Umbilical cord (tissue), 1 donor: ENCODE measurements at regions not wholly inside any gene's neighbourhood (a gene's known extent, or its start where the extent isn't known, plus 50 kb on each side); places are given as distances from the start of the nearest gene placed in this dataset.

Experiments used
- DNase-seq: peaks from one replicate; pipeline ENCODE4 v3.0.0-alpha.2; 2015; ENCODE audit warnings: low spot score

- DNase-seq: no peak
Measured at GRCh38 chr6:170232186-170233002, 58.5 kb downstream of the DLL1 start.

DNA sequence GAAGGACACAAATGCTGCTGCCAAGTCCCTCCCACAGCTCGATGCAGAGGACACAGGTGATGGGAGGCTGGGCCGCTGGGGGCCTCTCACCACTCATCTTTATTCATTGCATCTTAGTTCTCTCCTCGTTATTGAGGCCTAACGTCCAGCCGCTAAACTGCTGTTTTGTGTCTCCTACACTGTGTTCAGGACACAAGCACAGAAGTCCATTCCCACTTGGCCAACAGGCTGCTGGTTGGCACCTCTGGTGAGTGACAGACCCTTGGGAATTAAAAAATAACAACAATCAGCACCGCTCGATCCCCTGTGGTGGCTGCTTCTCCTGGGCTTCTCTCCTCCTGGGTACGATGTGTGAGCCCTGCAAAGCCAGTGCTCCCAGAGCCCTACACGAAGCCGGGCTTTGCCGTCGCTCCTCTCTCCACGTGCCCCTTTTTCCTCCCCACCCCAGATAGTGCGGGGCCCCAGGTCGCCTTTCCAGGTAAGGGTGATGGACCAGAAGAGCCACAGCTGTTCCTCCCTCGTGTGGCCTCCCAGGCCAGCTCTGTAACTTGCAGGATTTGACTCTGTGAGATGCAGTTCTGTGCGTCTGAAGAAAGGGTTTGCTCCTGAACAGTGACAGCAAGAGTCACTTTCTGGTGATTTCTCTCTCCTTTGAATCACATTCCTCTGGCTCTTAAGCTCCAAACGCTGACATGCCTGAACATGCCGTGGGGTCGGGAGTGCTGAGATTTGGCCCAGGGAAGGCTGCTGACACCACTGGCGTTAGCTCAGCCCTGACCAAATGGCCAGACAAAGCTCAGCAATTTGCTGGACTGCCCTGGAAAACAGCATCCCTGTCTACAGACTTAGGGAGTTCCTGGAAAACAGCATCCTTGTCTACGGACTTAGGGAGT is 59.3 kb downstream of the DLL1 start:
- peak; percentile 27 for DNase-seq

DNA sequence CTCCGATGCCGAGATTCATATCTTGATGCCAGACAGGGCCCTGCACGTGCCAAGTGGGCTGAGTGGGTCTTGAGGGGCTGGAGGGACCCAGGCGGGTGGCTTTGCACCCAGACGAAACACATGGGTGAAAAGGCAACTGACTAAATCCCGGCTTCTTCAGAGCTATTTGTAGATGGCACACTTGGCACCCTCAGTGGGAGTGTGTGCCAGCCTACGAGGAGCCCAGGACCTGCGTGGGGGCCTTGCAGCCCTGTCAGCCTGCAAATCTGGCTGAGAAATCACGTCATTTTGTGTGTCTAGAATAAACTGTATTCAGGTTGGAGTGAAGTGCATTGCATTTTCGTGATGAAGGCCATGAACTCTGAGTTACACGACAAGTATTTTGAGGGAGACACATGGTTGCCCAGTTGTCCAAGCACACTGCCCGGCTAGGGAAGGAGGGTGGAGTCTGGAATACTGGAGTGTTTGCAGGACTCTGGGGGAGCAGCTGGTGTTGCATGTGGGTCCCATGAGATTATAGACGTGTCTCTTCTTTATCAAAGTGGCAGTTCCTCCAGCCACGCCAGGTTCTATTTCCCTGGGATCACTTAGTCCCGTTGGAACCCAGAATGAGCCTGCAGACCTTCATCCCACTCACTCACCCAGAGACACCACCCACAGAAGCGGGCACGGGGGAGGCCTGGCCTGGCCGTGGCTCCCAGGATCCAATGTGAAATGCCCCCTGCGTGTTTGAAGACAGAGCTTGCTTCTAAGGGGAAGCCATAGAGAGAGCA is 60.2 kb downstream of the DLL1 start:
- no peak for DNase-seq

DNA sequence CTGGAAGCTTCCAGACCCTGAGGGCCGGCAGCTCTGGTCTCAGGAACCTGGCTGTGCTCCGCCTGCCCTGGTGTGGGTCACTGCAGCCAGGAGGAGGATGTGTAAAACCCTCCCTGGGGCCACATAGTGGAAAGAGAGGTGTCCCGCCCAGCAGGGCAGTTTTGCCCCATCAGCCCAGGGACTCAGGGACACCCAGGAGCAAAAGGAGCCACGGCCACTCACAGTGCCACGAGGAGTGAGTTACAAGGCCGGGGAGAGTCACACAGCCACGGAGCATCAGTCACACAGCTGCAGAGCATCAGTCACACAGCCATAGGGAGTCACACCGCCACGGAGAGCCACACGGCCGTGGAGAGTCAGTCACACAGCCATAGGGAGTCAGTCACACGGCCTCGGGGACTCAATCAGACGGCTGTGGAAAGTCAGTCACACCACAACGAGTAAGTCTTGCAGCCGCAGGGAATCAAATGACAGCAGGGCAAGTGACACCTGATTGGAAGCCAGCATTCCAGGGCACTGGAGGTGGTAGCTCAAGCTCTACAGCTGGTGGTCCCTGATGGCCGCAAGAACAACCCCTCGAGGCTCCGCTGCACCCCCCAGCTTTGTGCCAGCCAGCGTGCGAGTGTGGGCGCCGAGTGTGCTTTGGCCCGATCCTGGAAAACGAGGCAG is 60.9 kb downstream of the DLL1 start:
- no peak for DNase-seq

DNA sequence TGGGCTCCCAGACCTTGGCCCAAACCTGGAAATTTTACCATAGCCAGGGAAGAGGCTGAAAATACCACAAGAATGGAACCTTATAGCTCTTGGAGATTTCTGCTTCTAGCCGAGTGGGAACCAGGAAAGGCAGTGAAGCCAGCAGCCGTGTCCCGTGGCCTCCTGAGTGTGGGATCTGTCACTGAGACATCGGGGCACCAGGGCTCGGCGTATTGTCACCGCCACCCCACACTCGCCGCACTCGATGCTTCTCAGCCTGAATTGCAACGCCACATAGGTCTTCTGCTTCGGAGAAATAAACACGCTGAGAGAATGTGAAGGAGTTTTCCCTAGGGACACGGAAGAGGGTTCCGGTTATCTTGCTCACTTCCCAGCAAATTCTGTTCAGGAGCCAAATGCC is 61.5 kb downstream of the DLL1 start:
- no peak for DNase-seq

DNA sequence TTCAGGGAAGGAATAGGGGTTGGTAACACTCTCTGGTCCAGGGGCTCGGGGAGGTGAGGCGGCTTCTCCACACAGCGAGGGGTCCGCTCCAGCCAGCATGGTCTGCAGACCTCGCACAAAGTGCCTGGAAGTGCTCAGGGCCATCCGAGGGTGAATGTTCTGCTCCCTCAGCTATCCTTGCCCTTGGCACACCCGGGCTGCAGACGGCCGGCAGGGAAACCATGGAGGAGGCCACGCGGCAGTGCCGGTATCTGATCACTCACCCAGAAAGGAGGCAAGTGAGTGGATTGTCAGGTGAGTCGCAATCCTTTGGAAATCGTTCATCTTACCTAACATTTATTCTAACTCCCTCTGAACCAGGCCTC is 62.0 kb downstream of the DLL1 start:
- no peak for DNase-seq

DNA sequence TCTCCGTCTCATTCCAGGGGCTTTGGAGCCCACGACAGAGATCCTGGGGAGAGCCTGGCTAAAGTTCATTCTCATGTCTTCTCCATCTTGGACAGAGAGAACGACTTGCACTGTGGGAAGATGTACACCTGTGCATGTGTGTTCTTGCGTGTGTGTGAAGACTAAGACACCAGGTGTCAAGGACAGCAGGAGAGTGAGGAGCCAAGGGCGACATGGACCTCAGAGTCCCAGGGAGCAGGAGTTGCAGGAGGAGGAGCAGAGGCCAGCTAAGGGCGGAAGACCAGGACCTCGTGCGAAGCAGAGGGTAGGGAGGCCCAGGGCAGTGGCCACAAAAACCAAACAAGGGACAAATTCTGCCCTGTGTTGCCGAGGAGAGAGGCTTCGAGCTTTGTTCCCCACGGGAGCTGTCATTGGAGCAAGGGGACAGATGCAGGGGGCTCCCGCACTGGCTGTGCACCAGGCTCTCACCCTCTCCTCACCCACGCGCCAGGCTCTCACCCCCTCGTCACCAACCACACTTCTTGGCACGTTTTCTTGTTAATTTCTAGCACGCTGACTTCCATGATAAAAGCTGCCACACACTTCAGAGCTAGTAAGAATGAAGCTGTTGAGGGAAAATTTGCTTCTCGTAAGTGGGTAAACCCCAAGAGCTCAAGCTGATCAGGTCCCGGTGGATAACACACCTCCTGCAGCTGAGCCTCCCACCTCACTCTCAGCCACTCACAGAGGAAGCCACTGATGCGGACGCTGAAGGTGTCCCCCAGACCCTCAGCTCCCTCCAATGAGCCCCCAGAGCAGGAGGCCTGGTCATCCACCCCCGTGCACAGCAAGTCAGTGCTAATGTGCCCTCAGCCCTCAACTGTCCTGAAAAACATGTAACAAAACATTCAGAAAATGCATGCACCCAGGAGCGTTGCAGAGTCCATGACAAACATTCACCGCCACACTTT is 62.6 kb downstream of the DLL1 start:
- DNase-seq: no peak

- no peak for DNase-seq
Measured at GRCh38 chr6:170227521-170227983, 63.3 kb downstream of the DLL1 start.

DNA sequence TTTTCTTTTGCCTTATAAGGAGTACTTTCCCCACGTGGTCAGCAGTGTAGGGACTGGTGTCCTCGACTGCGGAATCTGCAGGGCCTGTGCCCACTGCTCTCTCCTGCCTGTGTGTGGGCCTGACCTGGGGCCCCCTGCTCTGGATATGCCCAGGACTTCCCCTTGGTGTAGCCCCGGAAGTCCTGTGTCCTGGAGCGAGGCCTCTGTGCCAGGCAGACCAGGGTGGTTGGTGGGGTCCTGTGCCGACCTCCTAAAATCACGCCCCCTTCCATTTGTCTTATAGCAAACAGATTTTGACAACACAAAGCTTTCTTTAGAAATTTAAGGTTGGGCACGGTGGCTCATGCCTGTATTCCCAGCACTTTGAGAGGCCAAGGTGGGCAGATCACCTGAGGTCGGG is 64.2 kb downstream of the DLL1 start:
- no peak for DNase-seq

GRCh38 chr6:170225852-170226417 is 64.9 kb downstream of the DLL1 start:
- DNase-seq: no peak

GRCh38 chr6:170224694-170225660 is 65.9 kb downstream of the DLL1 start:
- peak; percentile 59 for DNase-seq

- DNase-seq: no peak
Measured at GRCh38 chr6:170223718-170224693, 66.9 kb downstream of the DLL1 start.

DNA sequence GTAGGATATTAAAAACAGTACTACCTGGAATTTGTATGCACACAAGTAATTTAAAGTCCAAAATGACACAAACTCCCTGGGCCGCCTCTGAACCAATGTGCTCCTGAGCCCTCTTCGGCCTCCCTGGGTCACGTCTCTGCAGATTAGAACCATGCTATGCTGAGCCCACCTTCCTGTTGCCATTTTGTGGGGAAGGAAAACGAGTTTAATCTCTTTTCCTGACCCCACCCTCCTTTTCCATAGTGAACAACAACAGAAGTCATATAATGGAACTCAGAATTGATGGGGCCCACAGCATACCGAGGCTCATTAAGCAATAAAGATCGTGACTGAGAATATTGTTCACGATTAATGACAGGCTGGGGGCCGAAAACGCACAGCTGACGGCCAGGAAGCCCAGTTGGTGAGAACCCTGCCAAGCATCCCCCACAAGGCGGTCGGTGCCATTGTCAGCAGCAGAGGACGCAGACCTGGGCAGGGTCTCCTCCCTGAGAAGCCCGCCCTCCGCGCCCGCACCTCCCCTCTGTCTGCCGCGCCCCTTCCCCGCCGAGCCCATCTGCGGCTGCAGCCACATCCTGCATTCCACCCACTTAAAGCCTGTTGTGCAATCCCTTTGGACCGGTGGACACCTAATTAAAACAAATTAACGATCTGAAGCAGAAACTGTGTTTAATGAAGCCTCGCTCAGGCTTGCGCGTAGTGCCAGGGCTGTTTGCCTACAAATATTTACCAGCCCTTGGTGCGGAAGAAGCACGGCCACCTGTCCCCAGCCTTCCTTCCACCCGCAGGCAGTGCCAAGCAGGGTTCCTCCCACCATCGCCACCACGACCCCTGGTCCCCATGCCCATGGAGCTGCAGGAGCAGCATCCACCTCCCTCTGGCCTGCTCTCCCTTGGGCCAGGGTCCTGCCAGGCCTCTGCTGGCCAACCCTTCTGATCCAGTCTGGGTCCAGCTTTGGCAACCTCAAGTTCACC is 68.1 kb downstream of the DLL1 start:
- DNase-seq: no peak

DNA sequence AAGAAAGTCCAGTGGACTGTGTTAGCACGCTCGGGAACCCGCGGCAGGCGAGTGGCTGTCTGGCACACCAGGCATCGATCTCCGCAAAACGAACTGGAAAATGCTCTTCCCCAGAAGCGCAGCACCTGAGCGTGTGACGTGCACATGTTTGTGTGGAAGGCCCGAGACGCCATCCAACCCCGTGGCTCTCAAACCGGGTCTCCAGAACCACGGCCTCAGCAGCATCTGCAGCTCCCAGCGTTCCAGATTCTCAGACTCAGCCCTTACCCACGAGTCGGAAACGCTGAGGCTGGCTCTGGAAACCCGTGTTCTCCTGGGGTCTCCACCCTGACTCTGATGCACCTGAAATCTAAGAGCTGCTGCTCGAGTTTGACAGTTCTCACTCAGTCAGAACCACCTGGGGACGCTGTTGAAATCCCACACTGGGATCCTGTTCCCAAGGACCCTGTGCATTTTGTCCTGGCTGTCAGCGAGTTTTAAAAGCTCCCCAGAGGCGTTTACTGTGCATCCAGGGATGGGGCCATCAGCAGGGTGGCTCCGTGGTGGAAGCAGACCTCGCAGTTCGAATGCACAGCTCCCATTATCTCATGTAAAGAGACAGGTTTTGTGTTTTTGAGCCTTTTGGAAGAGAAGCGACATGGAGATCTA is 69.0 kb downstream of the DLL1 start:
- DNase-seq: no peak

- no peak for DNase-seq
Measured at GRCh38 chr6:170221052-170221752, 69.7 kb downstream of the DLL1 start.
